K562 (cell line): ENCODE measurements at regions not wholly inside any gene's neighbourhood (a gene's known extent, or its start where the extent isn't known, plus 50 kb on each side); places are given as distances from the start of the nearest gene placed in this dataset.

Experiments used
- ATAC-seq: fragments of 200-7000 bp; cut with Tn5 transposase; 3 replicates; pipeline ENCODE4 v1.9.1; 2020; ENCODE audit warnings: moderate library complexity
- BruUV-seq: library from RNA; stranded (reverse); fragments of 400-500 nt; replicated peaks from 2 replicates; lab custom pipeline; 2021; lab: Mats Ljungman, UMichigan
- CTCF ChIA-PET: fragments of 300-600 bp; formaldehyde crosslinking; extraction: SDS; loops from one replicate; lab custom pipeline; 2021; ENCODE audit warnings: low intra/inter-chr PET ratio; lab: Yijun Ruan, JAX
- POLR2A ChIA-PET: fragments of 300-600, 350-650 bp; sonication (Branson Sonifier 250); formaldehyde crosslinking; extraction: SDS; loops from one replicate; lab custom pipeline; 2021; ENCODE audit warnings: antibody characterized with exemption, inconsistent platforms; lab: Yijun Ruan, JAX
- DNase-seq, 4 experiments: peaks; one replicate each; pipeline versions ENCODE4 v3.0.0 to v3.0.0-alpha.2; 2011 to 2018; ENCODE audit warnings: low spot score in 3 of 4, mixed read lengths in 3 of 4; ENCODE audit errors: extremely low read depth in 1 of 4
- FAIRE-seq: peaks from 2 replicates; lab custom pipeline; 2011; peaks lifted over from hg19 to GRCh38; lab: Jason Lieb, UNC
- H2AFZ ChIP-seq: 2 replicates; pipeline ENCODE4 v1.6.0; 2011; ENCODE audit warnings: low read depth, low read length, control low read depth, inconsistent platforms
- H3K27ac ChIP-seq: fragments of 200-600 bp; 3 replicates; pipeline ENCODE4 v1.8.0; 2011; ENCODE audit warnings: low read depth, mild to moderate bottlenecking, control low read depth, inconsistent platforms, low read length, moderate library complexity, mixed read lengths; ENCODE audit errors: extremely low read depth
- H3K27me3 ChIP-seq, 2 experiments: fragments of 300-600 bp in 1 of 2; 2 replicates in 1 of 2; 3 replicates in 1 of 2; pipeline versions ENCODE4 v1.6.0 to v1.8.0; 2011; ENCODE audit warnings: inconsistent platforms in 2 of 2, low read length in 2 of 2, mild to moderate bottlenecking in 1 of 2, mixed read lengths in 1 of 2, moderate library complexity in 1 of 2; ENCODE audit not compliant: control insufficient read depth in 2 of 2, insufficient read depth in 2 of 2
- H3K36me3 ChIP-seq: fragments of 300-600 bp; 3 replicates; pipeline ENCODE4 v1.8.0; 2011; ENCODE audit warnings: mild to moderate bottlenecking, low read length, inconsistent platforms; ENCODE audit not compliant: control insufficient read depth, insufficient read depth
- H3K4me1 ChIP-seq, 2 experiments: fragments of 200-600 bp in 1 of 2; replicated peaks in 1 of 2; 2 replicates in 1 of 2; 3 replicates in 1 of 2; pipeline versions ENCODE4 v1.5.1 to v1.8.0; 2011; ENCODE audit warnings: inconsistent platforms in 2 of 2, low read length in 2 of 2, mild to moderate bottlenecking in 1 of 2, mixed read lengths in 1 of 2, moderate library complexity in 1 of 2; ENCODE audit not compliant: control insufficient read depth in 2 of 2, insufficient read depth in 2 of 2
- H3K4me2 ChIP-seq: 2 replicates; pipeline ENCODE4 v1.6.1; 2011; ENCODE audit warnings: low read length, control low read depth, inconsistent platforms, mixed read lengths; ENCODE audit not compliant: insufficient read depth
- H3K4me3 ChIP-seq: fragments of 200-600 bp; sonication (generic), shearing (Covaris generic); 2 replicates; pipeline ENCODE4 v1.5.1; 2016; ENCODE audit warnings: control low read depth, inconsistent platforms
- H3K79me2 ChIP-seq: fragments of 200-600 bp; 3 replicates; pipeline ENCODE4 v1.8.0; 2011; ENCODE audit warnings: low read length, inconsistent platforms; ENCODE audit not compliant: control insufficient read depth, insufficient read depth
- H3K9ac ChIP-seq, 2 experiments: 2 replicates each; pipeline versions ENCODE4 v1.6.0 to v1.6.1; 2011; ENCODE audit warnings: low read depth in 2 of 2, low read length in 2 of 2, control low read depth in 1 of 2, inconsistent platforms in 1 of 2, mild to moderate bottlenecking in 1 of 2, mixed read lengths in 1 of 2; ENCODE audit not compliant: insufficient read depth in 1 of 2
- H3K9me1 ChIP-seq: one replicate; pipeline ENCODE4 v1.6.0; 2011; ENCODE audit warnings: inconsistent platforms, mild to moderate bottlenecking, low read length, moderate library complexity; ENCODE audit not compliant: control insufficient read depth, insufficient read depth
- H3K9me3 ChIP-seq: replicated peaks from 2 replicates; pipeline ENCODE4 v1.5.1; 2011; ENCODE audit warnings: low read depth, low read length, inconsistent platforms; ENCODE audit not compliant: control insufficient read depth, insufficient read depth
- H4K20me1 ChIP-seq: replicated peaks from 2 replicates; pipeline ENCODE4 v1.6.1; 2011; ENCODE audit warnings: low read length, inconsistent platforms, mixed read lengths; ENCODE audit not compliant: control insufficient read depth, insufficient read depth
- DPF2 ChIP-seq: fragments of 450-650 bp; IDR thresholded peaks from 2 replicates; pipeline ENCODE4 v1.6.1; 2016
- E2F8 ChIP-seq: fragments of 450-650 bp; IDR thresholded peaks from 2 replicates; pipeline ENCODE4 v1.7.1; 2018; ENCODE audit warnings: mild to moderate bottlenecking, low read depth; ENCODE audit not compliant: partially characterized antibody
- ELK3 ChIP-seq: fragments of 450-650 bp; formaldehyde crosslinking; IDR thresholded peaks from 2 replicates; pipeline ENCODE4 v1.4.0; 2020; ENCODE audit warnings: mild to moderate bottlenecking
- GABPB1 ChIP-seq: sonication (generic); formaldehyde crosslinking; IDR thresholded peaks from 2 replicates; pipeline ENCODE4 v1.8.0; 2022; ENCODE audit warnings: mild to moderate bottlenecking, missing genetic modification reagents
- HMG20A ChIP-seq: fragments of 450-650 bp; formaldehyde crosslinking; conservative IDR thresholded peaks from 2 replicates; pipeline ENCODE4 v1.4.0; 2020; ENCODE audit warnings: mild to moderate bottlenecking, mixed read lengths
- PHB ChIP-seq: fragments of 250-450 bp; sonication (Bioruptor Pico); IDR thresholded peaks from 2 replicates; pipeline ENCODE4 v1.5.0; 2021
- RAD51 ChIP-seq: fragments of 450-650 bp; IDR thresholded peaks from 2 replicates; pipeline ENCODE4 v1.7.1; 2016; ENCODE audit warnings: low read depth, mild to moderate bottlenecking, borderline replicate concordance
- STAT5B ChIP-seq: fragments of 250-450 bp; sonication (Bioruptor Pico); IDR thresholded peaks from 2 replicates; pipeline ENCODE4 v1.8.0; 2021; ENCODE audit warnings: mild to moderate bottlenecking, inconsistent platforms
- ZNF184 ChIP-seq: sonication (generic); formaldehyde crosslinking; IDR thresholded peaks from 2 replicates; pipeline ENCODE4 v1.5.0; 2020; ENCODE audit warnings: missing genetic modification reagents
- ZNF217 ChIP-seq: sonication (generic); formaldehyde crosslinking; IDR thresholded peaks from 2 replicates; pipeline ENCODE4 v1.8.0; 2022; ENCODE audit warnings: mild to moderate bottlenecking, missing genetic modification reagents
- ZNF436 ChIP-seq: fragments of 250-450, 450-650 bp; sonication (Bioruptor Pico); formaldehyde crosslinking; IDR thresholded peaks from 2 replicates; pipeline ENCODE4 v1.7.0; 2020; ENCODE audit warnings: mild to moderate bottlenecking
- WGBS: fragments of 100-300 bp; shearing (Covaris generic); methylation state at CpG from one replicate; pipeline ENCODE4 v1.1.6; 2016; ENCODE audit warnings: low coverage, mixed read lengths; ENCODE audit not compliant: insufficient coverage; ENCODE audit errors: missing lambda C conversion rate; 5-methylcytosine and 5-hydroxymethylcytosine counted together
- in situ Hi-C: fragments of 300-500 bp; cut with MboI; formaldehyde crosslinking; loops from 4 replicates; pipeline ENCODE4 v1.15.0; 2018; ENCODE audit warnings: inconsistent platforms, mixed read lengths
- intact Hi-C: fragments of 100-400 bp; cut with micrococcal nuclease; formaldehyde crosslinking; loops from 2 replicates; pipeline ENCODE4 v1.14.2; 2022

- no peak overlapping the region for H3K27ac ChIP-seq
- H3K4me1 ChIP-seq: no peaks in the 10 kb centered on the region
- DNase-seq (no peak), ATAC-seq (no peak), FAIRE-seq (no peak)
- H3K9ac ChIP-seq: no peak overlapping the region
- no peaks in the 10 kb centered on the region for H4K20me1 ChIP-seq
- POLR2A ChIA-PET: interaction anchor here (0.7 kb wide), 1 partner anchor 202 kb away, joined by 3 read pairs; no protein-coding TSS in a partner anchor
- no peaks in the 10 kb centered on the region for H3K36me3 ChIP-seq
- H3K79me2 ChIP-seq: no peaks in the 10 kb centered on the region
- intact Hi-C loops (no loop called here), in situ Hi-C loops (no loop called here)
- 0% methylated on average over 1 of the region's 1 CpG for WGBS
- no peaks in the 10 kb centered on the region for H3K27me3 ChIP-seq
- H3K4me3 ChIP-seq: no peak overlapping the region
- H3K9me1 ChIP-seq: no peaks in the 10 kb centered on the region
- TF ChIP-seq RAD51 (no peak), PHB (CRISPR knock-in tag) (no peak), ZNF436 (CRISPR knock-in tag) (no peak), ZNF184 (CRISPR knock-in tag) (no peak), HMG20A (CRISPR knock-in tag) (no peak), ELK3 (CRISPR knock-in tag) (no peak), E2F8 (no peak), DPF2 (no peak), ZNF217 (CRISPR knock-in tag) (no peak), STAT5B (CRISPR knock-in tag) (no peak), GABPB1 (no peak)
- no TSS peak for BruUV-seq
- H3K9me3 ChIP-seq: no peaks in the 10 kb centered on the region
- no peak overlapping the region for H3K4me2 ChIP-seq
- no peak overlapping the region for H2AFZ ChIP-seq
- CTCF ChIA-PET: no interaction called here
Observed at GRCh38 chr7:120030876-120031275, 242.1 kb upstream of the KCND2 start.
